H1 (cell line): ENCODE measurements at regions not wholly inside any gene's neighbourhood (a gene's known extent, or its start where the extent isn't known, plus 50 kb on each side); places are given as distances from the start of the nearest gene placed in this dataset.

Source experiments
- FOSL1 ChIP-seq: IDR thresholded peaks from 2 replicates; pipeline ENCODE4 v1.6.1; 2011; ENCODE audit warnings: mild to moderate bottlenecking, low read depth, low read length, moderate library complexity; ENCODE audit not compliant: insufficient read depth
- TF ChIP-seq, protein P1 (sequence below), 3 experiments: IDR thresholded peaks; 1 replicate in 2 of 3; 2 replicates in 1 of 3; pipeline versions ENCODE4 v1.5.1 to v1.6.1; 2011; ENCODE audit warnings: low read length in 3 of 3, mild to moderate bottlenecking in 3 of 3, inconsistent platforms in 2 of 3, low read depth in 1 of 3, moderate library complexity in 1 of 3; ENCODE audit not compliant: insufficient read depth in 1 of 3; ENCODE audit errors: control extremely low read depth in 1 of 3

- TF ChIP-seq, protein P1, sequence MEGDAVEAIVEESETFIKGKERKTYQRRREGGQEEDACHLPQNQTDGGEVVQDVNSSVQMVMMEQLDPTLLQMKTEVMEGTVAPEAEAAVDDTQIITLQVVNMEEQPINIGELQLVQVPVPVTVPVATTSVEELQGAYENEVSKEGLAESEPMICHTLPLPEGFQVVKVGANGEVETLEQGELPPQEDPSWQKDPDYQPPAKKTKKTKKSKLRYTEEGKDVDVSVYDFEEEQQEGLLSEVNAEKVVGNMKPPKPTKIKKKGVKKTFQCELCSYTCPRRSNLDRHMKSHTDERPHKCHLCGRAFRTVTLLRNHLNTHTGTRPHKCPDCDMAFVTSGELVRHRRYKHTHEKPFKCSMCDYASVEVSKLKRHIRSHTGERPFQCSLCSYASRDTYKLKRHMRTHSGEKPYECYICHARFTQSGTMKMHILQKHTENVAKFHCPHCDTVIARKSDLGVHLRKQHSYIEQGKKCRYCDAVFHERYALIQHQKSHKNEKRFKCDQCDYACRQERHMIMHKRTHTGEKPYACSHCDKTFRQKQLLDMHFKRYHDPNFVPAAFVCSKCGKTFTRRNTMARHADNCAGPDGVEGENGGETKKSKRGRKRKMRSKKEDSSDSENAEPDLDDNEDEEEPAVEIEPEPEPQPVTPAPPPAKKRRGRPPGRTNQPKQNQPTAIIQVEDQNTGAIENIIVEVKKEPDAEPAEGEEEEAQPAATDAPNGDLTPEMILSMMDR (IDR thresholded peaks at IDR 0.05; ENCODE audit: control extremely low read depth in 1 of 3, insufficient read depth in 1 of 3, low read depth in 1 of 3, low read length in 3 of 3), result no peak
- no peak for TF ChIP-seq FOSL1
- TF ChIP-seq, all 59 proteins: peak for 0
Observed at GRCh38 chr1:24992761-24993211, 62.7 kb upstream of the RUNX3 start (continued).
